ENCODE measurements at regions not wholly inside any gene's neighbourhood (a gene's known extent, or its start where the extent isn't known, plus 50 kb on each side); places are given as distances from the start of the nearest gene placed in this dataset.

GRCh38 chr11:45512471-45513148 lies 152.8 kb downstream of the CHST1 start:
- H3K4me1 Mint-ChIP-seq, result peaks cover 21% of the 10 kb centered on the region
- TF ChIP-seq, protein P1, sequence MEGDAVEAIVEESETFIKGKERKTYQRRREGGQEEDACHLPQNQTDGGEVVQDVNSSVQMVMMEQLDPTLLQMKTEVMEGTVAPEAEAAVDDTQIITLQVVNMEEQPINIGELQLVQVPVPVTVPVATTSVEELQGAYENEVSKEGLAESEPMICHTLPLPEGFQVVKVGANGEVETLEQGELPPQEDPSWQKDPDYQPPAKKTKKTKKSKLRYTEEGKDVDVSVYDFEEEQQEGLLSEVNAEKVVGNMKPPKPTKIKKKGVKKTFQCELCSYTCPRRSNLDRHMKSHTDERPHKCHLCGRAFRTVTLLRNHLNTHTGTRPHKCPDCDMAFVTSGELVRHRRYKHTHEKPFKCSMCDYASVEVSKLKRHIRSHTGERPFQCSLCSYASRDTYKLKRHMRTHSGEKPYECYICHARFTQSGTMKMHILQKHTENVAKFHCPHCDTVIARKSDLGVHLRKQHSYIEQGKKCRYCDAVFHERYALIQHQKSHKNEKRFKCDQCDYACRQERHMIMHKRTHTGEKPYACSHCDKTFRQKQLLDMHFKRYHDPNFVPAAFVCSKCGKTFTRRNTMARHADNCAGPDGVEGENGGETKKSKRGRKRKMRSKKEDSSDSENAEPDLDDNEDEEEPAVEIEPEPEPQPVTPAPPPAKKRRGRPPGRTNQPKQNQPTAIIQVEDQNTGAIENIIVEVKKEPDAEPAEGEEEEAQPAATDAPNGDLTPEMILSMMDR (IDR thresholded peaks at IDR 0.05), result no peak
- no peaks in the 10 kb centered on the region for H4K20me1 ChIP-seq (ENCODE audit: insufficient read depth, low read length)
- H3K36me3 Mint-ChIP-seq, result no peaks in the 10 kb centered on the region
- no peak overlapping the region for H3K4me2 ChIP-seq (replicated peaks; ENCODE audit: extremely low read depth, low read length, poor library complexity, severe bottlenecking)
- no peaks in the 10 kb centered on the region for H3K36me3 ChIP-seq (replicated peaks in 1 of 2; ENCODE audit: control insufficient read depth in 1 of 2, insufficient read depth in 2 of 2, low read length in 2 of 2)
- H3K9me3 Mint-ChIP-seq, result peaks cover 0 to 2% (median 0%) of the 10 kb centered on the region in 7 donors
- no peaks in the 10 kb centered on the region for H3K79me2 ChIP-seq (ENCODE audit: insufficient read depth, low read length)
- no peaks in the 10 kb centered on the region for H3K9me3 ChIP-seq (replicated peaks in 1 of 2; ENCODE audit: control insufficient read depth in 1 of 2, insufficient read depth in 1 of 2, low read length in 2 of 2)
- no peak overlapping the region for H3K4me3 Mint-ChIP-seq
- DNase-seq, result no peak
- intact Hi-C loops (cut with micrococcal nuclease), result no loop called here
- no peak overlapping the region for H3K9ac ChIP-seq (ENCODE audit: insufficient read depth, low read length, poor library complexity, severe bottlenecking)
- no peak overlapping the region for H2AFZ ChIP-seq (ENCODE audit: insufficient read depth, low read depth, low read length, poor library complexity, severe bottlenecking)
- WGBS (ENCODE audit: insufficient coverage), result 83% methylated on average over 1 of the region's 3 CpGs
- no peaks in the 10 kb centered on the region for H3K27me3 ChIP-seq (ENCODE audit: control insufficient read depth in 2 of 2, insufficient read depth in 2 of 2, low read length in 2 of 2)
- peaks cover 5 to 11% of the 10 kb centered on the region in 2 donors for H3K4me1 ChIP-seq (ENCODE audit: control insufficient read depth in 1 of 2, insufficient read depth in 2 of 2, low read length in 2 of 2)
- H3K27ac Mint-ChIP-seq, result no peak overlapping the region
- H3K27me3 Mint-ChIP-seq (ENCODE audit: low read depth in 3 of 3), result peaks cover 2 to 7% (median 3%) of the 10 kb centered on the region in 3 donors
- H3K27ac ChIP-seq (ENCODE audit: low read depth in 1 of 2, low read length in 2 of 2), result no peak overlapping the region
- no peak overlapping the region for H3K4me3 ChIP-seq (replicated peaks in 1 of 3; ENCODE audit: low read depth in 2 of 3, low read length in 3 of 3)

DNA sequence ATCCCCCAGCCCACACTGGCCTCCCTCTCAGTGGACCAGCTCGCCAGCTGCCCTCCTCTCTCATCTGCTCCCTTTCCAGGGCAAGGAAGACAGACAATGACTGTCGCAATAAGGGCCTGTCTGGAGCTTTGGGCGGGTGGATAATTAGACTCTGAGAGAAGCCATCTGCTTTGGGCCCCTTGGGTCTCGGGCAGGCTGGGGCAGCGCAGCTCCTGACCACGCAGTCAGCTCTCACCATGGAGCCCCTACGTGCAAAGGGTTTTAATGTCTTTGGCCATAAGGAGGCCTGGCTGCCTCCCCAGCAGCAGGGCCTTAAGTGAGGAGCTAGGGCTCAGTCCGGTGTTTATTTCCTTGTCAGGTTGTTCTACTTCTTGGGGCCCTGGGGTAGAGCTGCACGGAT lies 153.9 kb downstream of the CHST1 start:
- H3K27ac Mint-ChIP-seq, result no peak overlapping the region
- WGBS (ENCODE audit: insufficient coverage), result 83% methylated on average over 7 of the region's 9 CpGs
- intact Hi-C loops (cut with micrococcal nuclease), result no loop called here

More for the DNA sequence above, 153.9 kb downstream of the CHST1 start:
- Histone ChIP-seq H3K4me1 (ENCODE audit: control insufficient read depth in 1 of 2, insufficient read depth in 2 of 2, low read length in 2 of 2) (peaks cover 5 to 11% of the 10 kb centered on the region in 2 donors), H3K27me3 (ENCODE audit: control insufficient read depth in 2 of 2, insufficient read depth in 2 of 2, low read length in 2 of 2) (no peaks in the 10 kb centered on the region), H2AFZ (ENCODE audit: insufficient read depth, low read depth, low read length, poor library complexity, severe bottlenecking) (no peak overlapping the region), H3K27ac (ENCODE audit: low read depth in 1 of 2, low read length in 2 of 2) (no peak overlapping the region), H3K9me3 (replicated peaks in 1 of 2; ENCODE audit: control insufficient read depth in 1 of 2, insufficient read depth in 1 of 2, low read length in 2 of 2) (no peaks in the 10 kb centered on the region), H3K4me3 (replicated peaks in 1 of 3; ENCODE audit: low read depth in 2 of 3, low read length in 3 of 3) (no peak overlapping the region), H3K79me2 (ENCODE audit: insufficient read depth, low read length) (no peaks in the 10 kb centered on the region), H3K4me2 (replicated peaks; ENCODE audit: extremely low read depth, low read length, poor library complexity, severe bottlenecking) (no peak overlapping the region), H4K20me1 (ENCODE audit: insufficient read depth, low read length) (no peaks in the 10 kb centered on the region), H3K9ac (ENCODE audit: insufficient read depth, low read length, poor library complexity, severe bottlenecking) (no peak overlapping the region), H3K36me3 (replicated peaks in 1 of 2; ENCODE audit: control insufficient read depth in 1 of 2, insufficient read depth in 2 of 2, low read length in 2 of 2) (no peaks in the 10 kb centered on the region)
- Mint-ChIP-seq H3K4me1 (peaks cover 19% of the 10 kb centered on the region), H3K27me3 (ENCODE audit: low read depth in 3 of 3) (peaks cover 2 to 7% (median 5%) of the 10 kb centered on the region in 3 donors), H3K36me3 (no peaks in the 10 kb centered on the region), H3K9me3 (peaks cover 0 to 2% (median 0%) of the 10 kb centered on the region in 7 donors), H3K4me3 (no peak overlapping the region)
- TF ChIP-seq, protein P1 (IDR thresholded peaks at IDR 0.05), result no peak
- no peak for DNase-seq
